ENCODE measurements at regions not wholly inside any gene's neighbourhood (a gene's known extent, or its start where the extent isn't known, plus 50 kb on each side); places are given as distances from the start of the nearest gene placed in this dataset.
"Not testable (repeated sequence)": the region's sequence is repeated elsewhere in the genome, so short reads cannot be mapped to it uniquely, and the experiment has no call there.

DNA sequence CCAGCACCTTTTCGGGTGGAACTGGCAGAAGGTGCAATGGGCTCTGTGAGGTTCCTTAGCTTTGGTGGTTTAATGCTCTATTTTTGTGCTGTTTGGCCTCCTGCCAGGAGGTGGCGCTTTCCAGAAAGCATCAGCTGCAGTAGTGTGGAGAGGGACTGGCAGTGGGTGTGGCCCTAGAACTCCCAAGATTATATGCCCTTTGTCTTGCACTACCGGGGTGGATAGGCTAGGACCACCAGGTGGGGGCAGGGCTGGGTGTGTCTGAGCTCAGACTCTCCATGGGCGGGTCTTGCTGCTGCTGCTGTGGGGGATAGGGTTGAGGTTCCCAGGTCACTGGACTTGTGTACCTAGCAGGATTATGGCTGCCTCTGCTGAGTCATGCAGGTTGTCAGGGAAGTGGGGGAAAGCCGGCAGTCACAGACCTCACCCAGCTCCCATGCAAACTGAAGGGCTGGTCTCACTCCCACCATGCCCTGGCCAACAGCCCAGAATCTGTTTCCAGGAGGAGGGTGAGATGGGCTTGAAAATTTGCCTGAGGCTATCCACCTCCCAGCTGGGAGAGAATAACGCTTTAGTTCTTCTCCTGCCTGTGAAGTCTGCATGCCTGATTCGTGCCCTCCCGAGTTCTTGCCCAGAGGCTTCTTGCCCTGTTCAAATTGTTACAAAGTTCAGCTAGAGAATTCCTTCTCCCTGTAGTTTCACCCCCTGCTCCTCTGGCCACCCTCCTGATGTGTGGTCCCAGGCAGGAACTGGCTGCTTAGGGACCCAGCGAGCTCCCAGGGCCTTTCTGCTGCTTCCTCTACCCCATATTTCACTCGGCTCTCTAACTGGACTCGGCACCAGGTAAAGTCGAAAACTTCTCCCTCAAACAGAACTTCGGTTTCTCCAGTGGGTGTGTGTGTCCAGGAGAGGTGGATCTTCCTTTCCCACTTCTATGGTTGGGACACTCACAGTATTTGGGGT lies 76.5 kb upstream of the BTG3 start:
- Histone ChIP-seq H3K4me1 (ENCODE audit: low read length) (no peaks in the 10 kb centered on the region), H3K4me3 (ENCODE audit: low read length) (no peak overlapping the region), H2AFZ (ENCODE audit: low read length) (no peak overlapping the region), H3K4me2 (ENCODE audit: low read depth, low read length) (no peak overlapping the region), H3K79me2 (ENCODE audit: low read length) (no peaks in the 10 kb centered on the region), H3K27ac (ENCODE audit: low read length) (no peak overlapping the region), H3F3A (ENCODE audit: insufficient read depth, low read length) (no peaks in the 10 kb centered on the region), H3K9me2 (replicated peaks; ENCODE audit: insufficient read depth, low read length) (no peaks in the 10 kb centered on the region), H3K27me3 (replicated peaks; ENCODE audit: insufficient read depth, low read length) (no peaks in the 10 kb centered on the region), H3K36me3 (replicated peaks; ENCODE audit: insufficient read depth, low read length) (no peaks in the 10 kb centered on the region; the same call in 1 of the 2 replicates), H3K9me3 (replicated peaks; ENCODE audit: insufficient read depth, low read length) (no peaks in the 10 kb centered on the region), H3K9ac (ENCODE audit: low read length) (no peak overlapping the region), H4K20me1 (ENCODE audit: insufficient read depth, low read length) (no peaks in the 10 kb centered on the region)
- TF ChIP-seq, protein P1, sequence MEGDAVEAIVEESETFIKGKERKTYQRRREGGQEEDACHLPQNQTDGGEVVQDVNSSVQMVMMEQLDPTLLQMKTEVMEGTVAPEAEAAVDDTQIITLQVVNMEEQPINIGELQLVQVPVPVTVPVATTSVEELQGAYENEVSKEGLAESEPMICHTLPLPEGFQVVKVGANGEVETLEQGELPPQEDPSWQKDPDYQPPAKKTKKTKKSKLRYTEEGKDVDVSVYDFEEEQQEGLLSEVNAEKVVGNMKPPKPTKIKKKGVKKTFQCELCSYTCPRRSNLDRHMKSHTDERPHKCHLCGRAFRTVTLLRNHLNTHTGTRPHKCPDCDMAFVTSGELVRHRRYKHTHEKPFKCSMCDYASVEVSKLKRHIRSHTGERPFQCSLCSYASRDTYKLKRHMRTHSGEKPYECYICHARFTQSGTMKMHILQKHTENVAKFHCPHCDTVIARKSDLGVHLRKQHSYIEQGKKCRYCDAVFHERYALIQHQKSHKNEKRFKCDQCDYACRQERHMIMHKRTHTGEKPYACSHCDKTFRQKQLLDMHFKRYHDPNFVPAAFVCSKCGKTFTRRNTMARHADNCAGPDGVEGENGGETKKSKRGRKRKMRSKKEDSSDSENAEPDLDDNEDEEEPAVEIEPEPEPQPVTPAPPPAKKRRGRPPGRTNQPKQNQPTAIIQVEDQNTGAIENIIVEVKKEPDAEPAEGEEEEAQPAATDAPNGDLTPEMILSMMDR (IDR thresholded peaks at IDR 0.05; ENCODE audit: low read length): peak; percentile 35
- no peak for TF ChIP-seq EZH2 (optimal IDR thresholded peaks at IDR 0.05; ENCODE audit: low read depth, low read length)
- DNase-seq: no peak

DNA sequence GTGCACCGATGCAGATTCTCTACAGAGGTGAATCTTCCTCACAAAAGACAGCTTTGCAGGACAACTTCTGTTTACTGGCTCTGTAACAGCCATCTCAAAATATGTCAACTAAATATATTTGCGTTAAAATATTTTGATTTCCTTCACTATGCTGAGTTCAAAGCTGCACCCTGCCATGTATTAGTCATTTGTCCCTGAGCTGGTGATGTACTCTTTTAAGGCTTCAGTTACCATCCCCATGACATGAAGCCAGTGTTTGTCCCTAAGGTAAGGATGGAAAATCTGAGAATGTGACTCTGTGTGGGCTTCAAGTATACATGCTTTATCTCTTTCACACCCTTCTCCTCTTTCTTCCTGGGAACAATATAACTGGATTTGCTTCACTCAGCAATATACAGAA lies 70.2 kb upstream of the BTG3 start:
- H3K4me2 ChIP-seq (ENCODE audit: low read depth, low read length): no peak overlapping the region
- DNase-seq: no peak
- no peaks in the 10 kb centered on the region for H3K79me2 ChIP-seq (ENCODE audit: low read length)
- H2AFZ ChIP-seq (ENCODE audit: low read length): no peak overlapping the region
- no peaks in the 10 kb centered on the region for H3K4me1 ChIP-seq (ENCODE audit: low read length)
- H4K20me1 ChIP-seq (ENCODE audit: insufficient read depth, low read length): no peaks in the 10 kb centered on the region
- H3K27me3 ChIP-seq (replicated peaks; ENCODE audit: insufficient read depth, low read length): no peaks in the 10 kb centered on the region
- TF ChIP-seq EZH2 (optimal IDR thresholded peaks at IDR 0.05; ENCODE audit: low read depth, low read length): no peak
- TF ChIP-seq, protein P1 (IDR thresholded peaks at IDR 0.05; ENCODE audit: low read length): no peak
- TF ChIP-seq EZH2phosphoT487 (IDR thresholded peaks at IDR 0.05; ENCODE audit: low read length): no peak
- no peaks in the 10 kb centered on the region for H3F3A ChIP-seq (ENCODE audit: insufficient read depth, low read length)
- no peaks in the 10 kb centered on the region for H3K9me3 ChIP-seq (replicated peaks; ENCODE audit: insufficient read depth, low read length)
- no peak overlapping the region for H3K4me3 ChIP-seq (ENCODE audit: low read length)
- H3K36me3 ChIP-seq (replicated peaks; ENCODE audit: insufficient read depth, low read length): no peaks in the 10 kb centered on the region
- H3K9ac ChIP-seq (ENCODE audit: low read length): no peak overlapping the region
- H3K9me2 ChIP-seq (replicated peaks; ENCODE audit: insufficient read depth, low read length): no peaks in the 10 kb centered on the region
- no peak overlapping the region for H3K27ac ChIP-seq (ENCODE audit: low read length)

DNA sequence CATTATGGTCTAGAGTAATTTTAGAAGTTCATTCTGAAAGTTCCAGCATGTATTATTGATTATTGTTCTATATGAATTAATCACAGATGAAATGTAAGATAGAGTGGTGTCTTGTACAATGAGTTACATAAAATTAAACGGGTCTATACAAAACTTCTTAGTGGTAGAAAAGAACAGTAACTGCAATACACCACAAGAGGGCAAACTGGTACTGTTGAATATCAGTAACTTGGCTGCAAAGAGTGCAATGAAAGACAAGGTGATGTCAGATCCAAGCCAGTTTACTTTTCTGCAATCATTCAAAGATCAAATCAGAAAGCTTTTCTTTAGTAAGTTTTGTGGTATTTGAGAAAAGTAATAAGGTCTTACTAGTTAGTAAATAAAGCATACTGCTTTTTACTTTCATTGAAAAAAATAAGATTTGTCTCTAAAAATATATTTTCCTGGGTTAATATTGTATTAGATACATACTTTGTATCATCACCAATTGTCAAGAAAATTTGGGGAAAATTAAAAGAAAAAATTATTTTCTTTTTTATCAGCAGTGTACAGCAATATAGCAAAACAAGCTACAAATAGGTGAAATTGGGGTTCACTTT lies 66.4 kb upstream of the BTG3 start:
- Histone ChIP-seq H3K79me2 (ENCODE audit: low read length) (no peaks in the 10 kb centered on the region), H3K9ac (ENCODE audit: low read length) (no peak overlapping the region), H3K27ac (ENCODE audit: low read length) (no peak overlapping the region), H3K4me2 (ENCODE audit: low read depth, low read length) (no peak overlapping the region), H4K20me1 (ENCODE audit: insufficient read depth, low read length) (no peaks in the 10 kb centered on the region), H2AFZ (ENCODE audit: low read length) (no peak overlapping the region), H3K36me3 (replicated peaks; ENCODE audit: insufficient read depth, low read length) (no peaks in the 10 kb centered on the region), H3F3A (ENCODE audit: insufficient read depth, low read length) (no peaks in the 10 kb centered on the region), H3K4me1 (ENCODE audit: low read length) (no peaks in the 10 kb centered on the region), H3K27me3 (replicated peaks; ENCODE audit: insufficient read depth, low read length) (no peaks in the 10 kb centered on the region), H3K9me2 (replicated peaks; ENCODE audit: insufficient read depth, low read length) (no peaks in the 10 kb centered on the region), H3K4me3 (ENCODE audit: low read length) (no peak overlapping the region), H3K9me3 (replicated peaks; ENCODE audit: insufficient read depth, low read length) (no peaks in the 10 kb centered on the region)
- DNase-seq: peak; percentile 72
- TF ChIP-seq EZH2phosphoT487 (IDR thresholded peaks at IDR 0.05; ENCODE audit: low read length): no peak
- TF ChIP-seq, protein P1 (IDR thresholded peaks at IDR 0.05; ENCODE audit: low read length): peak; percentile 74

DNA sequence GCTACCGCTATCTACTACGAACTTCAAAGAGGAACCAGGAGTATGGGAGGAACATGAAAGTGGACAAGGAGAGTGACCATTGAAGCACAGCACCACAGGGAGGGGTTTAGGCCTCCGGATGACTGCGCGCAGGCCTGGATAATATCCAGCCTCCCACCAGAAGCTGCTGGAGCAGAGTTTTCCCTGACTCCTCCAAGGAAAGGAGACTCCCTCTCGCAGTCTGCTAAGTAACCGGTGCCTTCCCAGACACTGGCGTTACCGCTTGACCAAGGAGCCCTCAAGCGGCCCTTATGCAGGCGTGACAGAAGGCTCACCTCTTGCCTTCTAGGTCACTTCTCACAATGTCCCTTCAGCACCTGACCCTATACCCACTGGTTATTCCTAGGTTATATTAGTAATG lies 64.2 kb upstream of the BTG3 start:
- not testable (repeated sequence) for H3F3A ChIP-seq (ENCODE audit: insufficient read depth, low read length); H3K27me3 ChIP-seq (replicated peaks; ENCODE audit: insufficient read depth, low read length); H3K4me1 ChIP-seq (ENCODE audit: low read length); H3K79me2 ChIP-seq (ENCODE audit: low read length); H3K9ac ChIP-seq (ENCODE audit: low read length); H3K27ac ChIP-seq (ENCODE audit: low read length); H3K36me3 ChIP-seq (replicated peaks; ENCODE audit: insufficient read depth, low read length); H3K4me2 ChIP-seq (ENCODE audit: low read depth, low read length); H3K4me3 ChIP-seq (ENCODE audit: low read length); H3K9me3 ChIP-seq (replicated peaks; ENCODE audit: insufficient read depth, low read length); H4K20me1 ChIP-seq (ENCODE audit: insufficient read depth, low read length); H3K9me2 ChIP-seq (replicated peaks; ENCODE audit: insufficient read depth, low read length); DNase-seq; H2AFZ ChIP-seq (ENCODE audit: low read length)
